ENCODE measurements at regions not wholly inside any gene's neighbourhood (a gene's known extent, or its start where the extent isn't known, plus 50 kb on each side); places are given as distances from the start of the nearest gene placed in this dataset.
"Not testable (repeated sequence)": the region's sequence is repeated elsewhere in the genome, so short reads cannot be mapped to it uniquely, and the experiment has no call there.

DNA sequence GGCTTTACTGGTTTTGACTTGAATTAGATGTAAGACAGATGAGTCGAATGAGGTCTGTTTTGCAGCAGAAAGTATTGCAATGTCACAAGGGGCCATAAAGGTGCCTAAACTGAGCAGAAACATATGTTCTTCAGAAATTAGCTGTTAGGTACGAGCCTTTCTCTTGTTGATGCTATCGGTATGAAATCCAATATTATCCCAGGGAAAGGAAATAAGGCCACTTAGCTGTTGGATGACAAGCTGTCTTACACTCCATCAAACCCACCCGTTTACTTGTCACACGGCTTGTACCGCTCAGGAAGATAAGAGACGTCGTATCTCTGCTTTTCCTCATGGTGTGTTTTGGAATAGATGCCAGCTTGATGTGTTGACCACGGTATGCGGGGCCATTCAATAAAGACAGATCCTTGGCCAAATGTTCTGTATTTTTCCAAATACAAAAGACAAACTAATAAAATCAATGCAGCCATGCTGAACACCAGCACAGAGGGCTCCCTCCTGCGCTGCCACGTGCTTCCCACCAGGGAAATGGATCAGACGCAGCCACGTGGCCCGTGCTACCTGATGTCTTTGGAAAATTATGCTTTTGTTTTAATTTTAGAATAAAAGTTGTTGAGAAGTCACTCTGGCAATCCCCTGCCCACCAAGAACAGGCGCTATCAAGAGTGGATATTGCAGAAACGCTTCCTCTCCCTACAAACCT, 255.9 kb upstream of the SULF2 start:
- TF ChIP-seq, protein P1, sequence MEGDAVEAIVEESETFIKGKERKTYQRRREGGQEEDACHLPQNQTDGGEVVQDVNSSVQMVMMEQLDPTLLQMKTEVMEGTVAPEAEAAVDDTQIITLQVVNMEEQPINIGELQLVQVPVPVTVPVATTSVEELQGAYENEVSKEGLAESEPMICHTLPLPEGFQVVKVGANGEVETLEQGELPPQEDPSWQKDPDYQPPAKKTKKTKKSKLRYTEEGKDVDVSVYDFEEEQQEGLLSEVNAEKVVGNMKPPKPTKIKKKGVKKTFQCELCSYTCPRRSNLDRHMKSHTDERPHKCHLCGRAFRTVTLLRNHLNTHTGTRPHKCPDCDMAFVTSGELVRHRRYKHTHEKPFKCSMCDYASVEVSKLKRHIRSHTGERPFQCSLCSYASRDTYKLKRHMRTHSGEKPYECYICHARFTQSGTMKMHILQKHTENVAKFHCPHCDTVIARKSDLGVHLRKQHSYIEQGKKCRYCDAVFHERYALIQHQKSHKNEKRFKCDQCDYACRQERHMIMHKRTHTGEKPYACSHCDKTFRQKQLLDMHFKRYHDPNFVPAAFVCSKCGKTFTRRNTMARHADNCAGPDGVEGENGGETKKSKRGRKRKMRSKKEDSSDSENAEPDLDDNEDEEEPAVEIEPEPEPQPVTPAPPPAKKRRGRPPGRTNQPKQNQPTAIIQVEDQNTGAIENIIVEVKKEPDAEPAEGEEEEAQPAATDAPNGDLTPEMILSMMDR (IDR thresholded peaks at IDR 0.05; ENCODE audit: insufficient read depth, low read length) = no peak
- H3K4me3 ChIP-seq (ENCODE audit: low read depth, low read length) = no peak overlapping the region
- no peak for DNase-seq (ENCODE audit: low read depth)

DNA sequence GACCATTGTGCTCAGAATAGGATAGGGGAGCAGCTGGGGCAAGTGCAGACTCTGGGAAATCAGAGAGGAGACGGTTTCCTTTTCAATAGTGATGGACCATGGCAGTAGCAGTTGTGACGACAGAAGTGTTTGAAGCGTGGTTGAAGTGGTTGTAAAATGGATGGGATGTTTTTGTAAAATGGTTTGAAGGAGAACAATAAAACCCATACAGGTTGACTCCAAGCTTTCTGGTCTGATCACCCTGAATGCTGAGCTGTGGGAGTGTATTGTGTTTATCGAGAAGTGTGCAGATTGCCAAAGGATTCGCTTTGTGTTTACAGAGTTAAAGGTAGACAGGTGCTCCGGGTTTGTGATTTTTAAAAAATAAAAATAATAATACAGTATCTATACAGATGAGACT, 255.2 kb upstream of the SULF2 start:
- no peak overlapping the region for H3K4me3 ChIP-seq (ENCODE audit: low read depth, low read length)

DNA sequence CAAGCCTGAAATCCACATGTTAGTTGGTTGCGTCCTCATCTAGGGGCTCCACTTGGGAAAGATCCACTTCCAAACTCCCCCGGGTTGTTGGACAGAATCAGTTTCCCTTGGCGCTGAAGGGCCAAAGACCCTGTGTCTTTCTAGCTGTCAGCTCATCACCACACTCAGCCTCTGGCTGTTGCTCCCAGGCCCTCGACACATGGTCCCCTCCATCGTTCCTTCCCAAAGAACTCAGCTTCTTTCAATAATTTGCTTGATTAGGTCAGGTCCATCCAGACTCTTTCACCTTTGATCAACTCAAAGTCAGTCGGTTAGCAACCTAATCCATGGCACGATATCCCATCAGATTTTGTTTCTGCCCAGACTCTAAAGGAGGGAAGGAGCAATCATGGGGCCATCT, 254.8 kb upstream of the SULF2 start:
- no peak for DNase-seq (ENCODE audit: low read depth)
- H3K4me3 ChIP-seq (ENCODE audit: low read depth, low read length) = no peak overlapping the region
- TF ChIP-seq, protein P1 (IDR thresholded peaks at IDR 0.05; ENCODE audit: insufficient read depth, low read length) = no peak

More for the DNA sequence above, 255.2 kb upstream of the SULF2 start:
- no peak for DNase-seq (ENCODE audit: low read depth)
- TF ChIP-seq, protein P1 (IDR thresholded peaks at IDR 0.05; ENCODE audit: insufficient read depth, low read length) = no peak

DNA sequence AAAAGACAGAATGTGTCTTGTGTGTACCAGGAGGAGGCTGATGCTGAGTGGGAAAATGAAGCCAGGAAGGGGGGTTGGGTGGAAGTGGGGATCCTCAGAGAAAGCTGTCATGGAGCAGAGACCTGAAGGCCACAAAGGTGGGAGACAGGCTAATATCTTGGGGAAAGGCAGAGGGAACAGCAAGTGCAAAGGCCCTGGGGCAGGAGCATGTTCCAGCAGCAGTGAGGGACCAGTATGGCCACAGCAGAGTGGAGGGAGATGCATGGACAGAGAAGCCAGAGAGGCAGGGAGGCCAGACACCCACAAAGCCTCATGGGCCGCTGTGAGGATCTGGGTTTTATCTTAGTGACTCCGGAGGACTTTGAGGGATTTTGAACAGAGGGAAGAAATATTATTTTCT, 254.2 kb upstream of the SULF2 start:
- no peak overlapping the region for H3K4me3 ChIP-seq (ENCODE audit: low read depth, low read length)
- TF ChIP-seq, protein P1 (IDR thresholded peaks at IDR 0.05; ENCODE audit: insufficient read depth, low read length) = no peak
- DNase-seq (ENCODE audit: low read depth) = no peak

DNA sequence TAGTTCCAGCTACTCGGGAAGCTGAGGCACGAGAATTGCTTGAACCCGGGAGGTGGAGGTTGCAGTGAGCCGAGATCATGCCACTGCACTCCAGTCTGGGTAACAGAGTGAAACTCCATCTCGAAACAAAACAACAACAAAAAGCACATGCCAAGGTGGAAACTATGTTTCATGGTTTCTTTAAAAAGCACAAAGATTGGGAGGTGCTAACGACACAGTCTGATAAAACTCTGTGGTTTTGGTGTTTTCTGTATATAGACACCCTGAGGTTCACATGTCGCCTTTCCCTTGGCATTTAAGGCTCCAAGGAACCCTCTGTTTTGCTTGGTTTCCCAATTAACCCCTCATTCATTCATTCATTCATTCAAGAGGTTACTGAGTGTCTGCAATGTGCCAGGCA, 253.4 kb upstream of the SULF2 start:
- H3K4me3 ChIP-seq (ENCODE audit: low read depth, low read length) = no peak overlapping the region
- TF ChIP-seq, protein P1 (IDR thresholded peaks at IDR 0.05; ENCODE audit: insufficient read depth, low read length) = no peak
- no peak for DNase-seq (ENCODE audit: low read depth)

DNA sequence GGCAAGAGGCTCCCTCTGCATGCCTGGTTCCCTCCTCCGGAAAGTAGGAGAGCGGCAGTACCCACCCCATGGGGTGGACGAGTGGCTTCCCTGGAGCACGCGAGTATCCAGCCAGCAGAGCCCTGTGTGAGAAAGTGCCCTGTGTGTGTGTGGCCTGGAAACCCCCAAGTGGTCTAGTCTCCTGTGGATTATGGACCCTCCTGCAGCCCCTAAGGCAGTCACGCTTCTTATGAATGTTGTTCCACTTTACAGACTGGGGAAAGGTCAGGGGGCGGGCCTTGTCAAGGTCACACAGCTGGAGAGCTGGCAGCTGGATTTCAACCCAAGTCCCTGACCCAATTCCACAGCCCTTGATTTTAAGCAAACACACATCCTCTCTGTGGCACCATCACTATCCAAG, 252.5 kb upstream of the SULF2 start:
- H3K4me3 ChIP-seq (ENCODE audit: low read depth, low read length); DNase-seq (ENCODE audit: low read depth): not testable (repeated sequence)

DNA sequence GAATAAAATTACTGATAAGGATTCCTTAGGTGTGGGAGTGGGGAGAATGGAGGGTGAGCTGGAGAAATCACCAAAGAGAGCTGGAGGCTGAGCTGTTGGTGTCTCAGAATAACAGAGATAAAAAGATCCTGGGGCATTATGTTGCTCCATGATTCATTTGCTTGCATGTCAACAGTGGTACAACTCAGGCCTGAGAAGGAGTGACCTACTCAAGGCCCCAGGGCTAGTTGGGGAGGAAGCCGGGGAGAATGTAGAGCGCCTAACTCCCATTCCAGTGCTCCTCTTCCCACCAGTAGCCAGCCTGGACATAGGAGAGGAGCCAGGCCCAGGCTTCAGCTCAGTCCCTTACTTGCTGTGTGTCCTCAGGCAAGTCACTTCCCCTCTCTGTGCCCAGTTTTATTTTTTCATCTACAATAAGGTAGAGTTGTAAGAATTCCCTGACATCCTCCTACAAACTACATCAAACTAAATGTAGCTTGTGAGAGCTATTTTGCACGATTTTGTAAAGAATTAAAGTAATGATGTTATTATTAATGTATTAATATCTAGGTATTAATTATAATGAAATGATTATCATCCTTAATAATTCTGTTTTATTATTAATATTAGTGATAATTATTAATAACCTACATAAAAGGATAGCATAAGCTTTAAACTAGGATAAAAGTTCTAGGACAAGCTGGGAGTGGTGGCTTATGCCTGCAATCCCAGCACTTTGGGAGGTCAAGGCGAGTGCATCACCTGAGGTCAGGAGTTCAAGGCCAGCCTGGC, 250.9 kb upstream of the SULF2 start:
- TF ChIP-seq, protein P1 (IDR thresholded peaks at IDR 0.05; ENCODE audit: insufficient read depth, low read length) = no peak
- DNase-seq (ENCODE audit: low read depth) = no peak
- no peak overlapping the region for H3K4me3 ChIP-seq (ENCODE audit: low read depth, low read length)
